Bronchial epithelial cell (primary cell): ENCODE measurements at regions not wholly inside any gene's neighbourhood (a gene's known extent, or its start where the extent isn't known, plus 50 kb on each side); places are given as distances from the start of the nearest gene placed in this dataset.

Experiments
- DNase-seq: peaks from one replicate; pipeline ENCODE4 v3.0.0-alpha.2; 2010; ENCODE audit warnings: low read depth
- FAIRE-seq: peaks from 2 replicates; lab custom pipeline; 2011; peaks lifted over from hg19 to GRCh38; lab: Jason Lieb, UNC
- H3K27me3 ChIP-seq: 2 replicates; pipeline ENCODE4 v1.5.1; 2011; ENCODE audit warnings: low read length; ENCODE audit not compliant: control insufficient read depth, insufficient read depth
- H3K36me3 ChIP-seq: 2 replicates; pipeline ENCODE4 v1.5.1; 2011; ENCODE audit warnings: low read length; ENCODE audit not compliant: control insufficient read depth, insufficient read depth
- H3K4me3 ChIP-seq: 2 replicates; pipeline ENCODE4 v1.5.1; 2011; ENCODE audit warnings: mild to moderate bottlenecking, low read depth, low read length, control low read depth
- CTCF ChIP-seq: IDR thresholded peaks from 2 replicates; pipeline ENCODE4 v1.5.1; 2011; ENCODE audit warnings: mild to moderate bottlenecking, moderate library complexity, low read length, control low read depth, inconsistent platforms; ENCODE audit not compliant: insufficient read depth, severe bottlenecking

DNA sequence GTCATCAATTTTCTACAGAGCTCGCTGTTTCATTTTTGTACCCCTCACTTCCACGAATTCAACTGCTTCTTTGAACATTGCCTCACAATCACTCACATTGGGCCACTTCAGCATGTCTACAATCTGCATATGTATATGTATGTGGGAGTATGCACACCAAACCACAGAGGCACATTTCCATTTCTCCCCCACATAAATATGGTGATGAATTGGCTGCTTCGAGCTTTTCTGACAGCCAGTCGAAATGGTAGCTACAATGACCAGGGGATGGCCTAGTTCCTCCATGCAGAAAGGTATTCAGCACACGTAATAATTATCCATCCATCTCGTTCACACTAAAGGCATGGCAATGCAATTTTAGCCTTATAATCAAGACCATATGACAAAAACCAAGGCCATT, 229.6 kb upstream of the ESRRG start:
- DNase-seq (no peak), FAIRE-seq (no peak)
- TF ChIP-seq CTCF: no peak
- Histone ChIP-seq H3K4me3 (no peak overlapping the region), H3K36me3 (no peaks in the 10 kb centered on the region), H3K27me3 (no peaks in the 10 kb centered on the region)

GRCh38 chr1:216945538-216946080, 222.4 kb upstream of the ESRRG start:
- no peaks in the 10 kb centered on the region for H3K36me3 ChIP-seq
- DNase-seq: no peak
- TF ChIP-seq CTCF: no peak

DNA sequence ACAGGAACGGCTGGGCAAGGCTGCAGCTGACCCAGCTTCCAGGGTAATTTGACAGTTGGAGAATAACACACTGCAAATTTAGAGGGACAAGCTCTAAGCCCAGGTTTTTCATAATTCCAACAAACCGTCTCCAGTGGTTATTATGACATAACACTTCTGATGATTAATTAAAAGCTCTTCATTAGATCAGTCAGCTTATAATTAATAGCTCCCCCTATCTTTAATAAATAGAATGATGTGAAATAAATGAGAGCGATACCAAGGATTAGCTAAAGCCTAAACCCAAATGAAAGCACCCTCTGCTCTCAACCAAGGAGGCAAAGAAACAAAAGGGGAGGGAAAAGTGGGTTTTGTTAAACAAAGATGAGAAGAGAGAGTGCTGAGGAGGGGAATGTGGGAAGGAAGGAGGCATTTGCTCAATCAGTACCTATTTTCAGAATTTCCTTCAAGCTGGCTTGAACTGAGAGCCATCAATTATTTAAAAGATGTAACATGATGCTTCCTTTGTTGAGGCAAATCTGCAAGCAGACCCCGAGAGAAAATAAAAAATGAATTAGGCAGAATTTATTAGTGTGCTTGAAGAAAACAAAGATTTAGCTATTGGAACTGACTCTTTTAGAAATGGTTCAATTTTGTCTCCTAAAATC, 221.8 kb upstream of the ESRRG start:
- Histone ChIP-seq H3K27me3 (no peaks in the 10 kb centered on the region), H3K36me3 (no peaks in the 10 kb centered on the region), H3K4me3 (no peak overlapping the region)
- TF ChIP-seq CTCF: peak; percentile 1
- no peak for FAIRE-seq
- DNase-seq: no peak

More at GRCh38 chr1:216945538-216946080, 222.4 kb upstream of the ESRRG start:
- Histone ChIP-seq H3K4me3 (no peak overlapping the region), H3K27me3 (no peaks in the 10 kb centered on the region)
- FAIRE-seq: no peak

GRCh38 chr1:216937491-216937890, 214.3 kb upstream of the ESRRG start:
- FAIRE-seq: no peak
- TF ChIP-seq CTCF: no peak
- no peak overlapping the region for H3K4me3 ChIP-seq

DNA sequence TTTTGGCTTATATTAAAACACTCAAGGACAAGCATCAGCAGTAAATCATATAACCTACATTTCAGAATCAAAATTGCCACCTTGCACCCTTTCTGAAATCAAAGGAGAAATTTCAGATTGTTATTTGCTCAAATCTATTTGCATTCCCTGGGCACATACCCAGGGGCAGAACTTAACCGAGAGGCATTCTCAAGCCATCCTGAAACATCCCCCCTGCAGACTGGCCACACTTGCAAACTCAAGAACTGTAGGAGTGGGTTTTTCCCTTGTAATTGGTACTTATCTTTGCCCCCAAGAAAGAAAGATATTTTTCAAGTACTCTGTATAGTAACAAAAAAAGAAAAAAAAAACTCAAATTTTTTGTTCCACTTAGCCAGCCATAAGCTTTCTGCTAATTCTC, 213.6 kb upstream of the ESRRG start:
- FAIRE-seq (no peak), DNase-seq (no peak)
- H3K27me3 ChIP-seq: no peaks in the 10 kb centered on the region
- no peak overlapping the region for H3K4me3 ChIP-seq
- TF ChIP-seq CTCF: no peak
- no peaks in the 10 kb centered on the region for H3K36me3 ChIP-seq

More at GRCh38 chr1:216937491-216937890, 214.3 kb upstream of the ESRRG start:
- DNase-seq: no peak
- no peaks in the 10 kb centered on the region for H3K27me3 ChIP-seq
- H3K36me3 ChIP-seq: no peaks in the 10 kb centered on the region
